LNCAP (cell line): ENCODE measurements at regions not wholly inside any gene's neighbourhood (a gene's known extent, or its start where the extent isn't known, plus 50 kb on each side); places are given as distances from the start of the nearest gene placed in this dataset.

Experiments used
- CTCF ChIP-seq: fragments of 450-650 bp; IDR thresholded peaks from 2 replicates; pipeline ENCODE4 v1.5.1; 2017; ENCODE audit warnings: mild to moderate bottlenecking

GRCh38 chr18:73636355-73636754, 511.3 kb downstream of the FBXO15 start:
- no peak for TF ChIP-seq CTCF

DNA sequence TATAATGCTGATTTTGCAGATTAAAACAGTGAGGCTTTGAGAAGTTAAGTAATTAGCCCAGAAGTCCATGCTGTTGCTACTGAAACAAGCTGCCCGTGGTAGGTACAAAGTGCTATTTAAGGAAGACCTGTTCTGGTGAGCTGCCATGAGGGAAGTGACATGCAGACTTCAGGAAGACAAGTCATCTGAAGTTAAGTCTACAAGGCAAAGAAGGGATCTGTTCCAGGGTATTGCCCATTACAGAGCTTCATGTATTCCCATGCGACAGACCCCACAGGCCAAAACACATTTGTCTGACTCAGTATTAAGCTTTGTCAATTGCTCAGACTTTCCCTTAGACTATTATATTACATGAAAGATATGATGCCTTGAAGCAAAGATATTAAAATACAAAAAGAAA, 520.8 kb downstream of the FBXO15 start:
- TF ChIP-seq CTCF, result no peak

DNA sequence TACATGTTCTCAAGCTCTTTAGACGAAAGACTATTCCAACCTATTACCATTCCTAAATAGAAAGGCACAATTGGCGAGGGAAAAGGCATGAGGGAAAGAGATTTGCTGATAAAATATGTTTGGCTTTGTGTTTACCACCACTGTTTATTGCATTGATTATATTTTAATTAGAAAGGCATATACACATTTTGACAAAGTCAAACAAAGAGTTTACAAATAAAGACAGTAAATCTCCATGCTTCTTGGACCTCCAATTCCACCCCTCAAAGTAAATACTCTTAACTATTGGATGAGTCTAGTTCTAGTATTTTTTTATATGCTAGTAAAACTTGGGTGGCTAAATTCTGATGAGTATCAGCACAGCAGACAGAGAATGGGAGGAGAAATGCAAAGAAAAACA, 521.4 kb downstream of the FBXO15 start:
- TF ChIP-seq CTCF, result no peak

GRCh38 chr18:73621091-73621490, 526.5 kb downstream of the FBXO15 start:
- no peak for TF ChIP-seq CTCF

DNA sequence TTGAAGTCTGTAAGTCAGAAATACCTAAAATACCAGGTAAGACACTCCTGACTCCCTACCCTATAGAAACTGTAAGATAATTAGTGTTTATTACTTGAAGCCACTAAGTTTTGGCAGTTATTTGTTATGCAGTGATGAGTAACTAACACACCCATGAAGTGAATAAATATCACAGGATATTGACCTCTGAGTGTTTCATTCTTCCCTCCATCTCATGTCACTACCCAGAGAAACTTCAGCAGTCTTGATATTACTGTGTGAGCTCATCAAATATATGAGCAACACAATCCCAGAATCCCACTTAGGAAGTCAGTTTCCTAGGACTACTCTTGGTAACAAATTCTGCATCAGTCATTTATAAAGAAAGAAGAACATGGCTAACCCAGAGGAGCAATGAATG, 529.7 kb downstream of the FBXO15 start:
- no peak for TF ChIP-seq CTCF

- no peak for TF ChIP-seq CTCF
These were observed 532.1 kb downstream of the FBXO15 start for GRCh38 chr18:73615506-73615905.

DNA sequence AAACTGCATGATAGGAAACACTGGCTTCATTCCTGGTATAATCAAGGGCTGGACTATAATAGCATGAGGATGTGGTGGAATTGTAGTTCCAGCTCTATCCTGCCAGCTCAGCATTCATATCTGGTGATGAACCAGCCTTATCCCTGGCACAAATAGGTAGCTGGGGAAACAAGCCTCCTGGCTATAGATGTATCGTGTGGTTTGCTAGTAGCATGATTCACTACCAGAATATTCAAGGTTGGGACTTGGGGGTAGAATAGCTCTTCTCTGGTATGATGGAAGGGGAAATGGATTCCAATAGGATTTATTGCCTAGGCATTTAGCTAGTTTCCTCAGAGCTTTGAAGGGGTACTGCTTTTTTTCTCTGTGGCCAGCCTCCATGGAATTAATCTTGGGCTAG, 532.8 kb downstream of the FBXO15 start:
- no peak for TF ChIP-seq CTCF

- TF ChIP-seq CTCF, result no peak
These were observed 533.8 kb downstream of the FBXO15 start for GRCh38 chr18:73613706-73614340.
